Aorta (tissue), 5 donors: ENCODE measurements at regions not wholly inside any gene's neighbourhood (a gene's known extent, or its start where the extent isn't known, plus 50 kb on each side); places are given as distances from the start of the nearest gene placed in this dataset.
"Not testable (repeated sequence)": the region's sequence is repeated elsewhere in the genome, so short reads cannot be mapped to it uniquely, and the experiment has no call there.

ENCODE experiments used
- ATAC-seq: fragments of 200-7000 bp; cut with Tn5 transposase; one replicate; pipeline ENCODE4 v1.9.1; 2022; ENCODE audit warnings: moderate library complexity; ENCODE audit not compliant: low FRiP score
- DNase-seq, 2 donors: peaks; one replicate each; pipeline ENCODE4 v3.0.0-alpha.2; 2020
- H3K27ac ChIP-seq, 2 donors: one replicate each; pipeline ENCODE4 v1.5.1; 2013; ENCODE audit warnings: low read length in 2 of 2, mild to moderate bottlenecking in 2 of 2, moderate library complexity in 2 of 2, control low read depth in 1 of 2, inconsistent platforms in 1 of 2, low read depth in 1 of 2
- H3K27me3 ChIP-seq, 2 donors: one replicate each; pipeline ENCODE4 v1.6.1; 2013; ENCODE audit warnings: control low read depth in 1 of 2, low read length in 1 of 2, mild to moderate bottlenecking in 1 of 2, moderate library complexity in 1 of 2; ENCODE audit not compliant: insufficient read depth in 2 of 2, control insufficient read depth in 1 of 2
- H3K36me3 ChIP-seq, 2 donors: one replicate each; pipeline ENCODE4 v1.6.1; 2013; ENCODE audit warnings: control low read depth in 1 of 2, low read length in 1 of 2, mild to moderate bottlenecking in 1 of 2; ENCODE audit not compliant: insufficient read depth in 2 of 2, control insufficient read depth in 1 of 2
- H3K4me1 ChIP-seq, 2 donors: one replicate each; pipeline ENCODE4 v1.6.1; 2013; ENCODE audit warnings: low read length in 2 of 2, control low read depth in 1 of 2, mild to moderate bottlenecking in 1 of 2, moderate library complexity in 1 of 2; ENCODE audit not compliant: insufficient read depth in 2 of 2, control insufficient read depth in 1 of 2
- H3K4me3 ChIP-seq, 2 donors: one replicate each; pipeline ENCODE4 v1.5.1; 2013; ENCODE audit warnings: low read length in 2 of 2, control low read depth in 1 of 2, mild to moderate bottlenecking in 1 of 2
- H3K9me3 ChIP-seq: one replicate; pipeline ENCODE4 v1.6.1; 2013; ENCODE audit warnings: mild to moderate bottlenecking, low read length; ENCODE audit not compliant: control insufficient read depth
- WGBS, 2 donors: extraction: QIAGEN DNeasy Blood & Tissue Kit; methylation state at CpG; one replicate each; pipeline ENCODE4 v1.1.7; 2013; 5-methylcytosine and 5-hydroxymethylcytosine counted together
- intact Hi-C, 2 donors: fragments of 100-400 bp; cut with DNase I; formaldehyde crosslinking; loops; one replicate each; pipeline versions ENCODE4 v1.14.2 to v1.15.0; 2022
- donor health status: healthy with polysubstance abuse.
- donor health status: Bipolar disorder and iron deficiency.
- donor health status: DM: no; HTN: no; CAD: no.
- donor health status: DM: no; HTN: no; CAD: no.
- donor health status: DM: yes; HTN: yes; CAD: no.

DNA sequence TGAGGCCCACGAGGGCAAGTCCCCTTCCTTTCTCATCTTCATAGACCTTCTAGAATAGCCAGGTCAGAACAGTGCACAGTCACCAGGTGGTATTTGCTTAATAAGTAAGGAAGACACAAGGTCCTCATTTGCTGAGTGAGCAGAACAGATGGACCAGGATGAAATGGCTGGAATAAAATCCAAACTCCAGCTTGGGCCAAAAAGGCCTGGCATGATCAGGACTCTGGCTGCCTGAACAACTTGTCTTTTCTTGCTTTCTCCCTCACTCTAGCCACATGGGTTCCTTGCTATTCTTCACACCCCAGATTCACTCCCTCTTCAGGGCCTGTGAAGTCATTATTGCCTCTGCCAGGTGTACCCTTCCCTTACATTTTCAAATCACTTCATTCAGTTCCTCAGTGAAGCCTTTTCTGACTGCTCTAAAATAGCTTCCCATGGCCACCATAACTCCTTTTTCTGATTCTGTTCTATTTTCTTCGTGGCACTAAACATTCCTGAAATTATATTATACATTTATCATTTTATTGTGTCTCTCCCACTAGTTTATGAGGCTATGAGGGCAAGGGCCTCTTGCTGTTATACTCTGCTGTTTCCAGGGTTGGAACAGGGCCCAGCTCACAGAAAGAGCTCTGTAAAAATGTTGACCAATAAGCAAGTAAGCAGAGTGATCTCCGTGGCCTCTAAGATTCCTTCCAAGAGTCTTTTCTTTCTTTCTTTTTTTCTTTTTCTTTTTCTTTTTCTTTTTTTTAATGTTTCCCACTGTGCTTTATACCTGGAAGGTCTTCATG, 150.8 kb downstream of the TTC8 start:
- Histone ChIP-seq H3K9me3 (peaks cover 3% of the 10 kb centered on the region), H3K4me1 (no peaks in the 10 kb centered on the region), H3K4me3 (no peak overlapping the region), H3K27me3 (no peaks in the 10 kb centered on the region), H3K27ac (no peak overlapping the region), H3K36me3 (no peaks in the 10 kb centered on the region)
- no peak for ATAC-seq
- intact Hi-C loops: no loop called here
- 43 to 44% methylated on average over 3 of the region's 3 CpGs for WGBS, 2 donors
- no peak for DNase-seq

GRCh38 chr14:88975926-88976325, 151.5 kb downstream of the TTC8 start:
- no peak overlapping the region for H3K4me3 ChIP-seq
- peaks cover 5% of the 10 kb centered on the region for H3K9me3 ChIP-seq
- ATAC-seq: no peak
- H3K4me1 ChIP-seq: no peaks in the 10 kb centered on the region
- H3K36me3 ChIP-seq: no peaks in the 10 kb centered on the region
- WGBS, 2 donors: 43 to 48% methylated on average over 2 of the region's 2 CpGs
- no peaks in the 10 kb centered on the region for H3K27me3 ChIP-seq
- no peak for DNase-seq
- intact Hi-C loops: no loop called here
- H3K27ac ChIP-seq: no peak overlapping the region

DNA sequence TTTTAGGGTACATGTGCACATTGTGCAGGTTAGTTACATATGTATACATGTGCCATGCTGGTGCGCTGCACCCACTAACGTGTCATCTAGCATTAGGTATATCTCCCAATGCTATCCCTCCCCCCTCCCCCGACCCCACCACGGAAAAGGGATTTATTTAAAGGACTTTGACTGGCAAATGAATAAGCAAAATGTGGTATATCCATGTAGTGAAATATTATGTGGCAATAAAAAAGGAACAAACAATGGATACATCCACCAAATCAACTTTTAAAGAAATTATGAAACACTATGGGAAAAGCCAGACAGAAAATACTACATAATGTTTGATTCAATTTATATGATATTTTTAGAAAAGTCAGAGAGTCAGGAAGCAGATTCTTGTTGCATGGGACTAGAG, 156.5 kb downstream of the TTC8 start:
- intact Hi-C loops: not testable (repeated sequence)
- WGBS, 2 donors: 18 to 47% methylated on average over 2 to 3 of the region's 4 CpGs

DNA sequence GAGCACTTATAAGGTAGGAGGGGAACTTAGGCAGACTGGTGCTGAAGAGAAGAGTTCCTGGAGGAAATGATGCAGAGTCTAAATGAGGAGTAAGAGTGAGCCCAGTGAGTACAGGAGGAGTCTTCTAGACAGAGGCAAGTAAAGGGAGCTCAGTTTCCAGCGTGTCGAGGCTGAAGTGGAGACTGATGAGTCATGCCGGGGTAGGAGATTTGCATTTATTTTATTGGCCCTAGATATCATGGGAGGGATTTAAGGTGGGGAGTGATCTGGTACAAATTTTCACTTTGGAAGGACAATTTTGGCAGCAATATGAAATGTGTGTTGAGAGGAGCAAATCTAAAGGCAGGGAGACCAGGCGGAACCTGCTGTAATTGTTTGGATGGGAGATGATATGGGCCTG, 157.5 kb downstream of the TTC8 start:
- Histone ChIP-seq H3K9me3 (peaks cover 10% of the 10 kb centered on the region), H3K27ac (no peak overlapping the region), H3K27me3 (no peaks in the 10 kb centered on the region), H3K4me1 (no peaks in the 10 kb centered on the region), H3K36me3 (no peaks in the 10 kb centered on the region), H3K4me3 (no peak overlapping the region)
- no peak for DNase-seq
- ATAC-seq: no peak
- WGBS, 2 donors: 89 to 92% methylated on average over 4 of the region's 4 CpGs
- intact Hi-C loops: no loop called here

More for the DNA sequence above, 156.5 kb downstream of the TTC8 start:
- H3K4me1 ChIP-seq, H3K27ac ChIP-seq, H3K9me3 ChIP-seq, H3K4me3 ChIP-seq, DNase-seq, H3K27me3 ChIP-seq, H3K36me3 ChIP-seq, ATAC-seq: not testable (repeated sequence)

- Histone ChIP-seq H3K27me3 (no peaks in the 10 kb centered on the region), H3K27ac (no peak overlapping the region), H3K9me3 (peaks cover 13% of the 10 kb centered on the region), H3K4me1 (no peaks in the 10 kb centered on the region), H3K4me3 (no peak overlapping the region), H3K36me3 (no peaks in the 10 kb centered on the region)
- 62 to 63% methylated on average over 4 of the region's 4 CpGs for WGBS, 2 donors
- no peak for ATAC-seq
- DNase-seq: no peak
- intact Hi-C loops: no loop called here
Observed at GRCh38 chr14:88983755-88984154, 159.3 kb downstream of the TTC8 start.

GRCh38 chr14:88985654-88986053, 161.2 kb downstream of the TTC8 start:
- DNase-seq (no peak), ATAC-seq (no peak)
- 75 to 86% methylated on average over 1 of the region's 1 CpG for WGBS, 2 donors
- intact Hi-C loops: no loop called here
- no peaks in the 10 kb centered on the region for H3K36me3 ChIP-seq
- H3K9me3 ChIP-seq: peaks cover 7% of the 10 kb centered on the region
- H3K27ac ChIP-seq: no peak overlapping the region
- H3K4me3 ChIP-seq: no peak overlapping the region
- H3K27me3 ChIP-seq: no peaks in the 10 kb centered on the region
- H3K4me1 ChIP-seq: no peaks in the 10 kb centered on the region

- H3K9me3 ChIP-seq: peaks cover 9% of the 10 kb centered on the region
- ATAC-seq (no peak), DNase-seq (no peak)
- no peaks in the 10 kb centered on the region for H3K27me3 ChIP-seq
- H3K36me3 ChIP-seq: no peaks in the 10 kb centered on the region
- WGBS, 2 donors: 71 to 76% methylated on average over 11 of the region's 11 CpGs
- no peaks in the 10 kb centered on the region for H3K4me1 ChIP-seq
- intact Hi-C loops: no loop called here
- no peak overlapping the region for H3K4me3 ChIP-seq
- H3K27ac ChIP-seq: no peak overlapping the region
Observed at GRCh38 chr14:88986146-88986841, 161.8 kb downstream of the TTC8 start.

DNA sequence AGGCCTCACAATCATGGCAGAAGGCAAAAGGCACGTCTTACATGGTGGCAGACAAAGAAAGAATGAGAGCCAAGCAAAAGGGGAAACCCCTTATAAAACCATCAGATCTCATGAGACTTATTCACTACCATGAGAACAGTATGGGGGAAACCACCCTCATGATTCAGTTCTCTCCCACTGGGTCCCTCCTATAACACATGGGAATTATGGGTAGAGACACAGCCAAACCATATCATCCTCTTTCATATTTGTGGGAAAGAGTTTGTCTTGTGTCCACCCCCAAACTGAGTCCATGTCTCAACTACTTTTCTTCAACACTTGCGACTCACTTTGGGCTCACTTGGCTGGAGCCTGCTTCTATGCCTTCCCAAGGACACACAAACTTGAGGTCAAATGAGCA, 162.5 kb downstream of the TTC8 start:
- H3K4me1 ChIP-seq, DNase-seq, H3K9me3 ChIP-seq, H3K4me3 ChIP-seq, intact Hi-C loops, H3K27ac ChIP-seq, H3K27me3 ChIP-seq, ATAC-seq, H3K36me3 ChIP-seq: not testable (repeated sequence)
- WGBS, 2 donors: 73 to 74% methylated on average over 2 of the region's 2 CpGs

DNA sequence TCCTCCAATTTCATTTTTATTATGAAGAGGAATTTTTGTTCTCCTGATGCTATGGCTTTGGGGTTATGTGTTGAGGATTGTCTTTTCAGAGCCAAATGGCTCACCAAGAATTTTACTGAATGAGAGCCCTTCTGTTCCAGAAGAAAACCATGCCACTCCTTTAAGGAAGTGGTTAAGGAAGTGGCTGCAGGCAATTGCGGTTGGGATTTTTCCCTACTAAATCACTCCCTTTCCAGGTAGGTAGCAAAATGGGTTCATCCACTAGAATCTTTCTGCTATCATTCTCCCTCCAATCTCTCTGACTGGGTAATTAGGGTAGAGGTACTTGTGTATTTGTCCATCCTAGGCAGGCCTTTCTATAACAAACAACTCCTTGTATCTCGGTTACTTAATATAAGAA, 163.1 kb downstream of the TTC8 start:
- Histone ChIP-seq H3K36me3 (no peaks in the 10 kb centered on the region), H3K27me3 (no peaks in the 10 kb centered on the region), H3K4me3 (no peak overlapping the region), H3K4me1 (no peaks in the 10 kb centered on the region), H3K9me3 (peaks cover 6% of the 10 kb centered on the region), H3K27ac (no peak overlapping the region)
- WGBS, 2 donors: 87 to 89% methylated on average over 2 of the region's 2 CpGs
- DNase-seq (no peak), ATAC-seq (no peak)
- intact Hi-C loops: no loop called here
